ENCODE measurements at regions not wholly inside any gene's neighbourhood (a gene's known extent, or its start where the extent isn't known, plus 50 kb on each side); places are given as distances from the start of the nearest gene placed in this dataset.

DNA sequence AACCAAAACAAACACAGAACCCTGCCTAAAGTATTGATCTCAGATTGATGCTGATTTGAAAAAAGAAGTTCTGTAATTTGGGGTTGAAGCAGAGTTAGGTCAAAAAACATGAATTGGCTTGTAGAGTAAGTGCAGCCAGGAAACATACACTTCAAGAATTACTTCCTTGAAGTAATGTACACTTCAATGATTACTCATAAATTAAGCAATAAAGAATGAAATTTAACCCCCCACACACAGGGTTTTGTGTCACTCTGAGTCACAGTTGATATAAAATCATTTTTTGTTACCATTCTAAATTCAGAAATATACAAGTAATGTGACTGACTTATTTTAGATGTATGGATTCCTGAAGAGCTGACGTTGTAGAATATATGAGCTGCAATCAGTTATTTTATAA is 622.2 kb downstream of the POM121L12 start:
- CTCF ChIA-PET: no interaction called here
- TF ChIP-seq, protein P1, sequence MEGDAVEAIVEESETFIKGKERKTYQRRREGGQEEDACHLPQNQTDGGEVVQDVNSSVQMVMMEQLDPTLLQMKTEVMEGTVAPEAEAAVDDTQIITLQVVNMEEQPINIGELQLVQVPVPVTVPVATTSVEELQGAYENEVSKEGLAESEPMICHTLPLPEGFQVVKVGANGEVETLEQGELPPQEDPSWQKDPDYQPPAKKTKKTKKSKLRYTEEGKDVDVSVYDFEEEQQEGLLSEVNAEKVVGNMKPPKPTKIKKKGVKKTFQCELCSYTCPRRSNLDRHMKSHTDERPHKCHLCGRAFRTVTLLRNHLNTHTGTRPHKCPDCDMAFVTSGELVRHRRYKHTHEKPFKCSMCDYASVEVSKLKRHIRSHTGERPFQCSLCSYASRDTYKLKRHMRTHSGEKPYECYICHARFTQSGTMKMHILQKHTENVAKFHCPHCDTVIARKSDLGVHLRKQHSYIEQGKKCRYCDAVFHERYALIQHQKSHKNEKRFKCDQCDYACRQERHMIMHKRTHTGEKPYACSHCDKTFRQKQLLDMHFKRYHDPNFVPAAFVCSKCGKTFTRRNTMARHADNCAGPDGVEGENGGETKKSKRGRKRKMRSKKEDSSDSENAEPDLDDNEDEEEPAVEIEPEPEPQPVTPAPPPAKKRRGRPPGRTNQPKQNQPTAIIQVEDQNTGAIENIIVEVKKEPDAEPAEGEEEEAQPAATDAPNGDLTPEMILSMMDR (IDR thresholded peaks at IDR 0.05): no peak
- no peaks in the 10 kb centered on the region for H3K27me3 Mint-ChIP-seq
- H3K27ac Mint-ChIP-seq: no peak overlapping the region
- ATAC-seq (no peak), DNase-seq (no peak)
- intact Hi-C loops (cut with micrococcal nuclease): no loop called here
- no peak overlapping the region for H3K4me3 Mint-ChIP-seq
- H3K36me3 Mint-ChIP-seq (ENCODE audit: low read depth): no peaks in the 10 kb centered on the region
- POLR2A ChIA-PET: no interaction called here
- H3K9me3 Mint-ChIP-seq: peaks cover 25% of the 10 kb centered on the region
- H3K4me1 Mint-ChIP-seq (ENCODE audit: low read depth): no peaks in the 10 kb centered on the region

- Mint-ChIP-seq H3K27me3 (no peaks in the 10 kb centered on the region), H3K4me3 (no peak overlapping the region), H3K9me3 (peaks cover 32% of the 10 kb centered on the region), H3K4me1 (ENCODE audit: low read depth) (no peaks in the 10 kb centered on the region), H3K36me3 (ENCODE audit: low read depth) (no peaks in the 10 kb centered on the region), H3K27ac (no peak overlapping the region)
- intact Hi-C loops (cut with micrococcal nuclease): no loop called here
- TF ChIP-seq, protein P1 (IDR thresholded peaks at IDR 0.05): no peak
- CTCF ChIA-PET: no interaction called here
- ATAC-seq (no peak), DNase-seq (no peak)
- POLR2A ChIA-PET: no interaction called here
Measured at GRCh38 chr7:53658951-53659350, 623.5 kb downstream of the POM121L12 start.

DNA sequence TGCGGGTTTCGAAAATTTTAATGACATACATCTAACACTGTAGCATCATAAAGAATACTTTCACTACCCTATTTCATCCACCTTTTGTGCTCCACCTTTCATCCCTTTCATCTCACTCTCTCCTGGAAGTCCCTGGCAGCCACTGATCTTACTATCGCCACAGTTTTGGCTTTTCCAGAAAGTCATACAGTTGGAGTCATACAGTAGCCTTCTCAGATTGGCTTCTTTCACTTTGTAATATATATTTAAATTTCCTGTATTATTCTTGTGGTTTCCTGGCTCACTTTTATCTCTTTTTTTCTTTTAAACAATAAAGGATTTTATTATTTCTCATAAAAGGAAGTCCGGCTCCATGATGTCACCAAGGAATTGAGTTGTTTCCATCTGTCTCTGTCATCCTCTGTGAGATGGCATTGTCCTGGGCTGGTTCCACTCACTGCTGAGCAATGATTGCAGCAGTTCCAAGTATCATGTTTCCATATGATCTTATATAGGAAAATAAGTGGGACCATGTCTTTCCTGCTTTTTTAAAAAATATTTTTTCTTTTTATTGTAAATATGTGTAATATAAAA is 626.3 kb downstream of the POM121L12 start:
- no peaks in the 10 kb centered on the region for H3K27me3 Mint-ChIP-seq

DNA sequence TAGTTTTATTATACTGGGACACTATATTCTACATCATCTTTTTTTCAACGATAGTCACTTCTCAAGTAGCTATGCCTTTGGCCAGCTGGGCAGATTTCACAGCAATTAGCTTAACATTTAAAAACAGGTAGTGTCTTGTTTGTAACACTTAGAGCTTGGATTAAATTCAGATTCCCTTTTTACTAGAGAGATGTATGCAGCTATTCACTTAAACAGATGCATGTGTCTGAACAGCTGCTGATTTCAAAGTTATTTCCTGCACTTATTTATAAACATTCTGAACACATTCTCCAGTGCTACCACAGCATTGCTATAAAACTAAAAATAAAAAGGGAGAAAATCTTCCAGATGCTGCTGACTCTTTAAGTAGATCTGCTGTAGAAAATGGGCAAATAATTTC is 637.2 kb downstream of the POM121L12 start:
- Mint-ChIP-seq H3K4me1 (ENCODE audit: low read depth) (no peaks in the 10 kb centered on the region), H3K9me3 (peaks cover 8% of the 10 kb centered on the region), H3K27me3 (no peaks in the 10 kb centered on the region), H3K27ac (no peak overlapping the region), H3K4me3 (no peak overlapping the region), H3K36me3 (ENCODE audit: low read depth) (no peaks in the 10 kb centered on the region)
- ATAC-seq (no peak), DNase-seq (no peak)
- CTCF ChIA-PET: no interaction called here
- intact Hi-C loops (cut with micrococcal nuclease): no loop called here
- TF ChIP-seq, protein P1 (IDR thresholded peaks at IDR 0.05): no peak
- POLR2A ChIA-PET: no interaction called here

More for the DNA sequence above, 626.3 kb downstream of the POM121L12 start:
- ATAC-seq: no peak
- TF ChIP-seq, protein P1 (IDR thresholded peaks at IDR 0.05): no peak
- POLR2A ChIA-PET: no interaction called here
- peaks cover 32% of the 10 kb centered on the region for H3K9me3 Mint-ChIP-seq
- no peak for DNase-seq
- H3K36me3 Mint-ChIP-seq (ENCODE audit: low read depth): no peaks in the 10 kb centered on the region
- no peaks in the 10 kb centered on the region for H3K4me1 Mint-ChIP-seq (ENCODE audit: low read depth)
- H3K27ac Mint-ChIP-seq: no peak overlapping the region
- no peak overlapping the region for H3K4me3 Mint-ChIP-seq
- intact Hi-C loops (cut with micrococcal nuclease): no loop called here
- CTCF ChIA-PET: no interaction called here

DNA sequence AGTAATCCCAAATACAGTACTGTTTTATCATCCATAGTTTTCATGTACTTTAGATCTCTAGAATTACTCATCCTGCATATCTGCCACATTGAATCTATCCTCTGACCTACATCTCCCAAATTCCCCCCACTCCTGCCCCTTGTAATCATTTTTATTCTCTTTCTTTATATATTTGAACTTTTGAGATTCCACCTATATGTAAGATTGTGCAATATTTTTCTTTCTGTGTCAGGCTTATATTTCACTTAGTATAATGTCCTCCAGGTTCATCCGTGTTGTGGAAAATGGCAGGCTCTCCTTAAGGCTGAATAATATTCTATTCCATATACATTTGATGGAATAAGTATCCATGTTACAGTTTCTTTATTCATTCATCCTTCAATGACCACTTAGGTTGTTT is 640.4 kb downstream of the POM121L12 start:
- ATAC-seq: no peak
- intact Hi-C loops (cut with micrococcal nuclease): no loop called here
- POLR2A ChIA-PET: no interaction called here

More for the DNA sequence above, 640.4 kb downstream of the POM121L12 start:
- TF ChIP-seq, protein P1 (IDR thresholded peaks at IDR 0.05): no peak
- CTCF ChIA-PET: no interaction called here
- Mint-ChIP-seq H3K27me3 (no peaks in the 10 kb centered on the region), H3K27ac (no peak overlapping the region), H3K36me3 (ENCODE audit: low read depth) (no peaks in the 10 kb centered on the region), H3K4me1 (ENCODE audit: low read depth) (no peaks in the 10 kb centered on the region), H3K4me3 (no peak overlapping the region), H3K9me3 (peaks cover 28% of the 10 kb centered on the region)
- no peak for DNase-seq

All from activated CD8-positive, alpha-beta T cell treated with anti-CD3 and anti-CD28 coated beads for 36 hours (primary cell).